ENCODE measurements at regions not wholly inside any gene's neighbourhood (a gene's known extent, or its start where the extent isn't known, plus 50 kb on each side); places are given as distances from the start of the nearest gene placed in this dataset.
"Not testable (repeated sequence)": the region's sequence is repeated elsewhere in the genome, so short reads cannot be mapped to it uniquely, and the experiment has no call there.

DNA sequence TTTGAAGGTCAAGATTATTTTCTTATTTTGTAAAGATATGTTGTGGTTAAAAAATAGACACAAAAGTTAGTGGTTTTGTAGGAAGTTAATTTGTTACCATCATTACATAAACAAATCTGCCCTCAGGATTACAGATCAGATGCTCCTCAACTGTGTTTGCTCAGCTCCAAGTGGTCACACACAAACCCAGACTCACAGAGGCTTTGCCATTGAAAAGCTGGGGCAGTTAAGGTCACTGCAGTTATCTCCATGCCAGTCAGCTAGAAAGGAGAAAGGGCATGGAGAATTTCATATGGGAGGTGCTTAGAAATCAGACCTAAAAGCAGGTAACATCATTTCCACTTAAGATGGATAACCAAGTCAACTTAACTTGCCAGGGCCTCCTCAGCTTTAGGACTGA, 825.7 kb upstream of the GBE1 start:
- H3K4me3 ChIP-seq (replicated peaks; ENCODE audit: low read depth, low read length) = no peak overlapping the region
- no peak for DNase-seq (ENCODE audit: extremely low read depth, low read depth)
- TF ChIP-seq, protein P1, sequence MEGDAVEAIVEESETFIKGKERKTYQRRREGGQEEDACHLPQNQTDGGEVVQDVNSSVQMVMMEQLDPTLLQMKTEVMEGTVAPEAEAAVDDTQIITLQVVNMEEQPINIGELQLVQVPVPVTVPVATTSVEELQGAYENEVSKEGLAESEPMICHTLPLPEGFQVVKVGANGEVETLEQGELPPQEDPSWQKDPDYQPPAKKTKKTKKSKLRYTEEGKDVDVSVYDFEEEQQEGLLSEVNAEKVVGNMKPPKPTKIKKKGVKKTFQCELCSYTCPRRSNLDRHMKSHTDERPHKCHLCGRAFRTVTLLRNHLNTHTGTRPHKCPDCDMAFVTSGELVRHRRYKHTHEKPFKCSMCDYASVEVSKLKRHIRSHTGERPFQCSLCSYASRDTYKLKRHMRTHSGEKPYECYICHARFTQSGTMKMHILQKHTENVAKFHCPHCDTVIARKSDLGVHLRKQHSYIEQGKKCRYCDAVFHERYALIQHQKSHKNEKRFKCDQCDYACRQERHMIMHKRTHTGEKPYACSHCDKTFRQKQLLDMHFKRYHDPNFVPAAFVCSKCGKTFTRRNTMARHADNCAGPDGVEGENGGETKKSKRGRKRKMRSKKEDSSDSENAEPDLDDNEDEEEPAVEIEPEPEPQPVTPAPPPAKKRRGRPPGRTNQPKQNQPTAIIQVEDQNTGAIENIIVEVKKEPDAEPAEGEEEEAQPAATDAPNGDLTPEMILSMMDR (IDR thresholded peaks at IDR 0.05; ENCODE audit: low read depth, low read length, missing control alignments) = no peak

DNA sequence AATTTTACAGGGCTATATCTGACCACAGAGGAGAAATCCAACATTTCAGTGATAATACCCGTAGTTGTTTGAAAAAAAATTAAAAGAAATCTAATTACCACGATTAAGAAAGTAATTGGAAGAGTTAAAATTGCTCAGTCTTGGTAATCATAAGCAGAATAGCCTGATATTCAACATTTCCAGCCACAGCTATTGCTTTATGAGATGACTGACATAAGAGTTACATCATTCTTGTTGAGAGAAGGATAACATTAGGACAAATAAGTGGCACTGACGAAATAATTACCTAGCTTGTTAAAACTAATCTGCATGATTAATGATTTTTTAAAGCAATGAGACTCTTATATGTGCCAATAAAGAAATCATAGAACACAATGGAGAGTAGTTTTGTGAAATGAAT, 825.0 kb upstream of the GBE1 start:
- H3K4me3 ChIP-seq (replicated peaks; ENCODE audit: low read depth, low read length) = no peak overlapping the region
- TF ChIP-seq, protein P1 (IDR thresholded peaks at IDR 0.05; ENCODE audit: low read depth, low read length, missing control alignments) = no peak
- DNase-seq (ENCODE audit: extremely low read depth, low read depth) = no peak

DNA sequence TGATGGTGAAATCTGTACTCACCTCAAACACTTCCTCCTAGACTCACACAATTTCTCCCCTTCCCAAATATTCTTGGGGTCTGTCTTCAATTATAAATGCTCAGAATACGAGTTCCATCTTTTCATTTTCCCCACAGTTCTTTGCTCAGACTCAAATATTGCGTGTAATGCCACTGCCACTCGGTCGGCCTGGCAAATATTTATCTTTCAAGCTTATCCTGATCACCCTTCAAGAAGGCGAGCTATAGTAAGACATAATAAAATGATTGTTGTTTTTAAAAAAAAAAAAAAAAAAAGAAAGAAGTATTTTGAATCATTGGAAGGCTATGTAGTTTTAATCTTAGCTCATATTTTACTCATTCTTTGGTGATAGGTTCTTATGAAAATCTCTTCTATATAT, 824.6 kb upstream of the GBE1 start:
- DNase-seq (ENCODE audit: extremely low read depth, low read depth); H3K4me3 ChIP-seq (replicated peaks; ENCODE audit: low read depth, low read length): not testable (repeated sequence)

DNA sequence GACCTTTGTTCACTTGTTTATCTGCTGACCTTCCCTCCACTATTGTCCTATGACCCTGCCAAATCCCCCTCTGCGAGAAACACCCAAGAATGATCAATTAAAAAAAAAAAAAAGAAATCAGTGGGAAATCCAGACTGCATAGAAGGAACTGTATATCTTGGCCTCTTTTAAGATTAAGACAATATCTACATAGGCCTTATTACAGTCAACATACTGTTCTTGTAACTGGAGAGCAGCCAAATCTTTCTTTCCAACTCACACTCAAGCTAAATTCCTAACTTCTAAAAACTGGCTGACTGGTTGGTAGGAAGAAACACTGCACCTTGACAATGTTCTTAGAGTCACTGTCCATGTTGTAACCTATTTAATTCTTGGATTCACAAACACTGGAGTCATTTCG, 824.1 kb upstream of the GBE1 start:
- not testable (repeated sequence) for DNase-seq (ENCODE audit: extremely low read depth, low read depth); H3K4me3 ChIP-seq (replicated peaks; ENCODE audit: low read depth, low read length)

DNA sequence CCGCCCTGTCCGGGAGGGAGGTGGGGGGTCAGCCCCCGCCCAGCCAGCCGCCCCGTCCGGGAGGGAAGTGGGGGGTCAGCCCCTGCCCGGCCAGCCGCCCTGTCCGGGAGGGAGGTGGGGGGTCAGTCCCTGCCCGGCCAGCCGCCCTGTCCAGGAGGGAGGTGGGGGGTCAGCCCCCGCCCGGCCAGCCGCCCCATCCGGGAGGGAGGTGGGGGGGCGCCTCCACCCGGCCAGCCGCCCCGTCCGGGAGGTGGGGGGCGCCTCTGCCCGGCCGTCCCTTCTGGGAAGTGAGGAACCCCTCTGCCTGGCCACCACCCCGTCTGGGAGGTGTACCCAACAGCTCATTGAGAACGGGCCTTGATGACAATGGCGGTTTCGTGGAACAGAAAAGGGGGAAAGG, 823.4 kb upstream of the GBE1 start:
- DNase-seq (ENCODE audit: extremely low read depth, low read depth) = not testable (repeated sequence)

DNA sequence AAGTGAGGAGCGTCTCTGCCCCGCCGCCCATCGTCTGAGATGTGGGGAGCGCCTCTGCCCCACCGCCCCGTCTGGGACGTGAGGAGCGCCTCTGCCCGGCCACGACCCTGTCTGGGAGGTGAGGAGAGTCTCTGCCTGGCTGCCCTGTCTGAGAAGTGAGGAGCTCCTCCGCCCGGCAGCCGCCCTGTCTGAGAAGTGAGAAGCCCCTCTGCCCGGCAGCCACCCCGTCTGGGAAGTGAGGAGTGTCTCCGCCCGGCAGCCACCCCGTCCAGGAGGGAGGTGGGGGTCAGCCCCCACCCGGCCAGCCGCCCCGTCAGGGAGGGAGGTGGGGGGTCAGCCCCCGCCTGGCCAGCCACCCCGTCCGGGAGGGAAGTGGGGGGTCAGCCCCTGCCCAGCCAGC, 823.0 kb upstream of the GBE1 start:
- not testable (repeated sequence) for H3K4me3 ChIP-seq (replicated peaks; ENCODE audit: low read depth, low read length); DNase-seq (ENCODE audit: extremely low read depth, low read depth)

More for the DNA sequence above, 823.4 kb upstream of the GBE1 start:
- not testable (repeated sequence) for H3K4me3 ChIP-seq (replicated peaks; ENCODE audit: low read depth, low read length)

DNA sequence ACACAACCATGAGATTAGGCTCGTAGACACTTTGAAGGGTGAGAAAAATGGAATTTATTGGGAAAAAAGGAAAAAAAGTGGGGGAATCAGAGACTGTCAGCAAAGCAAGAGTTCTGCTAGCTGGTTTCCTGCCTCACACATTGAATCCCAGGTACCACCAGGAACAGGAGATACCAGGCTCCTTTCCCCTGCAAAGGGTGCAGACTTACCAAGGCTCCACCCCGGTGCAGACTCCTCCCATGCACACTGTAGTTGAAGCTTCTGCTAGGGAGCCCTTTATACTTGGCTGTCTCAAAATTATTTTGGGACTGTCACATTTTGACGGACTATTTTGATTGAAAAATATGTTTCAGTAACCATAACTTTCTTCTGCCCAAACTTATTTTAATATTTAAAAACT, 819.9 kb upstream of the GBE1 start:
- TF ChIP-seq, protein P1 (IDR thresholded peaks at IDR 0.05; ENCODE audit: low read depth, low read length, missing control alignments) = no peak
- H3K4me3 ChIP-seq (replicated peaks; ENCODE audit: low read depth, low read length) = no peak overlapping the region
- DNase-seq (ENCODE audit: extremely low read depth, low read depth) = no peak

DNA sequence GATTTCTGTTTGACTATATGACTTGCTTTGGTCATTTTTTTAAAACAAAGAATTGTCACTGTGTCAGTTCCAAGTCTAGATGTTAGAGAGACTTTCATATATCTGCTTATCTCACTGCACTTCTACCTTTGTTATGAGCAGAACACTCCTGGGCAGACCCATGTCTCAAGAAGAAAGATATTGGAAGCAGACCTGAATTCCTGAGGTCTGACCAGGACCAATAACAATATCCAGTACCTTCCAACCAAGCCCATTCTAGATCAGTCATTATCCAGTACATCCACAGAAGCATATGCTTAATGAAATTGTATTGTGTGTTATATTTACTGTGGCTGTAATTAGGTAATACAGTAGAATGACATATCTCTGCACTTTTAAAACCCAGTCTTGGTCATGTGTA, 811.3 kb upstream of the GBE1 start:
- H3K4me3 ChIP-seq (replicated peaks; ENCODE audit: low read depth, low read length) = no peak overlapping the region
- DNase-seq (ENCODE audit: extremely low read depth, low read depth) = no peak
- TF ChIP-seq, protein P1 (IDR thresholded peaks at IDR 0.05; ENCODE audit: low read depth, low read length, missing control alignments) = no peak

DNA sequence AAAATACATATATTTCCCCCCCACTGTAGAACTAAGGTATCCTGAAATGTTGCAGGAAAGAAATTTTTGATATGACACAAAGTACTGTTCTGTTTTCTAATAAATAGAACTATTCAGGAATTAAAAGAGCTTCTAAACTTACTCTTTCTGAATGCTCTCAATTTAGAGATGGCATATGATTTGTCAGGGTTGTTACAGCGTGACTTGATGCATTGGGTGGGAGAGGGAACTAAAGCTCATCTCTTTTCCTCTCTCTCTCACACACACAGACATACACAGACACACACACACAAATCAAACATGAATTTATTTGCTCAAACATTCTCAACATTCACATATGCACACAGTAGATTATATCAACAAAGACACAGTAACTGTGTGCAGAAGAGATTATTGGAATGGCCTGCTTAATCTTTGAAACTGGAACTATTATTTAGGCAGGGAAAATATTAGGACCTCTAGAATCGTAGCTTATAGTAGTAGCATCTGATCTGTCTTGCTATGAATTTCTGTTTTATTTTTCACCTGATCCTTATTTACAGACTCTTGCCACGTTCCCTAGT, 807.4 kb upstream of the GBE1 start:
- no peak for DNase-seq (ENCODE audit: extremely low read depth, low read depth)
- no peak overlapping the region for H3K4me3 ChIP-seq (replicated peaks; ENCODE audit: low read depth, low read length)
- TF ChIP-seq, protein P1 (IDR thresholded peaks at IDR 0.05; ENCODE audit: low read depth, low read length, missing control alignments) = no peak

Measured in HFF-Myc (cell line).